ENCODE measurements at regions not wholly inside any gene's neighbourhood (a gene's known extent, or its start where the extent isn't known, plus 50 kb on each side); places are given as distances from the start of the nearest gene placed in this dataset.

- FAIRE-seq, result no peak
Observed at GRCh38 chr1:63038586-63038985, 254.7 kb downstream of the ATG4C start.

DNA sequence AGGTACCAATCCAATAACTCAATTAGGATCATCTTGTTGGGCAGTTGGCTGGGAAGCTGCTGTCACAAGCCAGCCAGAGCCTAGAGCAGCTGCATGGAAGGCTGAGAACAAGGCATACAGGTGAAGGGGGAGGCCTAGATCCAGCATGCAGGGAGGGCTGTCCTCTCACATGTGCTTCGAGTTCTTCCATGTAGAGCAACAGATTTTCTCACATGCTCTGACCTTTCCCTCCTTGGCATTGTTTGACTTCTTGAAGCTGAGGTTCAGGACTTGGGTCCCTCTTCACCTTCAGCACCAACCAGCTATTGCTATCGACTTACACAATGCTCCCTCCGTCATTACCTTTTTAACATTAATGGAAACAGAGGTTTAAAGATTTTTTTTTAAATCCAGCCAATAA is 257.7 kb downstream of the ATG4C start:
- no peak for FAIRE-seq
- no peak for DNase-seq (ENCODE audit: low spot score)

More at GRCh38 chr1:63038586-63038985, 254.7 kb downstream of the ATG4C start:
- DNase-seq (ENCODE audit: low spot score), result no peak

DNA sequence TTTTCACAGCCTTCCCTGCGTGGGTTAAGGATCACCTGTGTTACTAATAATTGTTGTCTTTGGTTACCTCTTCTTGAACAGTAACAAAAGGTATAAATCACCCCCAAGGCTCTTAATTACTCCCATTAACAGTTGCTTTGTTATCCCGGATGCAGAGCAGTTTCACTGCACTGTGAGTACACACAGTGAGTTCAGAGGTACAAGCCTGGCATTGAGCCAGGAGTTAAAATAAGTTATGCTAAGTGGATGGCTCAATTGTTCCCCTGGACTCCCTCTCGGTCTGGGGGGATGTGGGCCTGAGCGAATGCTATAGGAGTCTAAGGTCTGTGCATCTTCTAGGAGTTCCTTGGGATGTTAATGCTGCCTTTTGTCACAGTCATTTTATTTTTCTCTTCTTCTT is 258.3 kb downstream of the ATG4C start:
- no peak for DNase-seq (ENCODE audit: low spot score)
- FAIRE-seq, result no peak

GRCh38 chr1:63046539-63046938 is 262.6 kb downstream of the ATG4C start:
- FAIRE-seq (no peak), DNase-seq (ENCODE audit: low spot score) (no peak)

- DNase-seq (ENCODE audit: low spot score) (no peak), FAIRE-seq (no peak)
Observed at GRCh38 chr1:63049135-63049534, 265.2 kb downstream of the ATG4C start.

- FAIRE-seq (no peak), DNase-seq (ENCODE audit: low spot score) (no peak)
Observed at GRCh38 chr1:63051356-63051755, 267.4 kb downstream of the ATG4C start.

DNA sequence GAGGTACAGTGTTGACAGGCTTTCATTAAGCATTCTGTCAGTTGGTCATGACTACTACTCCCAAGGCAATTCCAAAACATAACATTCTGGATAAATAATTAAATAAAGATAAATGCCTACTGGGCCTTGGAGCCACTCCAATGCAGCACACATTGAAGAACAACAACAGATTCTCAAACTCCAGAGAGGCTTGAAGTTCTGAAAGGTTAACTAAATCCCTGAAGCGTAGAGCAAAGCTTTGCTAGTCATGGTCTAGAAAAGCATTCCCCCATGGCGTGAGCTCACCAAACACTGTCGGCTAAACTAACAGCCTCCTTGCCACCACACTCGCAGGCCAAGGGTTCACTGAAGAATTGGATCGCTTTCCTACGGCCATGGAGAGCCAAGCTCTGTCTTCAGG is 268.0 kb downstream of the ATG4C start:
- DNase-seq (ENCODE audit: low spot score) (no peak), FAIRE-seq (no peak)

DNA sequence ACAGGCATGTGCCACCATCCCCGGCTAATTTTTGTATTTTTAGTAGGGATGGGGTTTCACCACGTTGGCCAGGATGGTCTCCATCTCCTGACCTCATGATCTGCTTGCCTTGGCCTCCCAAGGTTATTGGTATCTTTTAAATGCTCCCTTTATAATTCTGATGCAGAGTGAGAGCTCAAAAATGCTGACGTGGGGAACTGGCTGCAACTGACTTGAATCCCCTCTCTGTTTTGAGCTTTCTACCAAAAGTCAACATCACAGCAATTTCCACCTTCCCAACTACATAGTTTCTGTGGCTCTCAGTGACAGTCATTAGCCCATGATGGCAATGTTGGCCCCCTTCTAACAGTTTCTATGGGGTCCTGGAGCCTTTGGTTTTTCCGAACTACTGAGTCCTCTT is 268.2 kb upstream of the FOXD3 start:
- FAIRE-seq, result no peak
- DNase-seq (ENCODE audit: low spot score), result no peak

DNA sequence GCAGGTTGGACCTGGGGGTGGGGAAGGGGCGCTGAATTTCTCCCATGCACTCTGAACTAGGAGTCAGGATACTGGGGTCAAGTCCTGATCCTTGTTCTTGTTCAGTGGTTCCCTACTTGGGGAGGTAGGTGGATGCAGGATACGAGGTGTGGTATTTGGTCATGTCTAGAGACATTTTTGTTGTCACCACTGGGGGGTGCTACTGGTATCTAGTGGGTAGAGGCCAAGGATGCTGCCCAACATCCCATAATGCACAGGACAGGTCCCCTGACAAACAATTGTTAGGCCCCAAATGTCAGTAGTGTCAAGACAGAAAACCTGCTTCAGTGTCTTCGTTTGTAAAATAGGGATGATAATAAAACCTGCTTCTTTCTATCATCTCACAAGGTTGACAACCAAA is 259.0 kb upstream of the FOXD3 start:
- DNase-seq (ENCODE audit: low spot score), result no peak

DNA sequence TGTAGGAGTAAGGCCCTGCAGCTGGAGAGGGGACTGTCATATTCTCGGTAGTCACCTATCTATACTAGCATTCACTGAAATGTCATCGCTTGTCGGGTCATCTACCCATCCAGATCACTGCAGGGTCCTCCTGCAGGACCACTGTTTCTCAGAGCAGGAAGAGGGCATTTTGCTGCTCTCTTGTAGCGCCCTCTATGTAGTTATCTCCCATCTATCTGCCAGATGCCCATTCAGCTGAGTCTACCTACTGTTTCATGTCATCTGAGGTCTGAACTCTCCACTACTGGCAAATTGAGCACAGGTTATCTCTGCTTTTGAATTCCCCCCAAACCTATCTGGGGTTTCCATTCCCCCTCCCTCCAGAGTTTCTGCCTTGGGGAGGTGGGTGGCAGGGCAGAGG is 258.2 kb upstream of the FOXD3 start:
- FAIRE-seq (no peak), DNase-seq (ENCODE audit: low spot score) (no peak)

More for the DNA sequence above, 259.0 kb upstream of the FOXD3 start:
- peak; percentile 23 for FAIRE-seq

DNA sequence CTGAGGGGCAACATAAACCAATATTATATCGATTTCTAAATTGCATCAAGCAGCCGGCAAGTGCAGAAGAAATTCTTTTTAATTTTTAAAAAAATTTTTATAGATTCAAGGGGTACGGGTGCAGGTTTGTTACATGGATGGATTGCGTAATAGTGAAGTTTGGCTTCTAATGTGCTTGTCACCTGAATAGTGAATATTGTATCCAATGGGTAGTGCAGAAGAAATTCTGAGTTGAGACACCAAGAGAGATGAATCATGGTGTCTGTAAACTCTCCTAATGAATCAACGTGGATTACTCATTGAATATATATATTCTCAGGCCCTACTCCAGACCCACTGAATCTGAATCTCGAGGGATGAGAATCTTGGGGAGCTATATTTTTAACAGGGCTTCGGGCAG is 253.7 kb upstream of the FOXD3 start:
- DNase-seq (ENCODE audit: low spot score), result no peak
- FAIRE-seq, result no peak

DNA sequence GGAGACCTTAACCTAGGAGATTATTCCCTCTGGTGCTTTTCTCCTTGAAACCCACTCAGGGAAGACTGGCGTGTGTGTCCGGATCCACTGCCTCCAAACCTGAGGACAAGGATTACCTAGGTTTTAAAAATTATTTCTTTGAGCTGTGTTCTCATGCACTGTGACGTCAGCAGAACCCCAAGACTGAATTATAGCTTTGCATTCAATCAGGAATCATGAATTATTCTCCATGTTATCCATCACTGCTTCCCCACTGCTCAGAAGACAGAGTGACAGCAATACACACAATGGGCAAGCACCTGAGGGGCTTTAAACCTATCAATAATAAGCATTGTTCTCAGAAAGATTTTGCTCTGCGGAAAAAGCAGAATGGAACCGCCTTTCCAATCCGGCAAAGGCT is 253.2 kb upstream of the FOXD3 start:
- FAIRE-seq (no peak), DNase-seq (ENCODE audit: low spot score) (no peak)

DNA sequence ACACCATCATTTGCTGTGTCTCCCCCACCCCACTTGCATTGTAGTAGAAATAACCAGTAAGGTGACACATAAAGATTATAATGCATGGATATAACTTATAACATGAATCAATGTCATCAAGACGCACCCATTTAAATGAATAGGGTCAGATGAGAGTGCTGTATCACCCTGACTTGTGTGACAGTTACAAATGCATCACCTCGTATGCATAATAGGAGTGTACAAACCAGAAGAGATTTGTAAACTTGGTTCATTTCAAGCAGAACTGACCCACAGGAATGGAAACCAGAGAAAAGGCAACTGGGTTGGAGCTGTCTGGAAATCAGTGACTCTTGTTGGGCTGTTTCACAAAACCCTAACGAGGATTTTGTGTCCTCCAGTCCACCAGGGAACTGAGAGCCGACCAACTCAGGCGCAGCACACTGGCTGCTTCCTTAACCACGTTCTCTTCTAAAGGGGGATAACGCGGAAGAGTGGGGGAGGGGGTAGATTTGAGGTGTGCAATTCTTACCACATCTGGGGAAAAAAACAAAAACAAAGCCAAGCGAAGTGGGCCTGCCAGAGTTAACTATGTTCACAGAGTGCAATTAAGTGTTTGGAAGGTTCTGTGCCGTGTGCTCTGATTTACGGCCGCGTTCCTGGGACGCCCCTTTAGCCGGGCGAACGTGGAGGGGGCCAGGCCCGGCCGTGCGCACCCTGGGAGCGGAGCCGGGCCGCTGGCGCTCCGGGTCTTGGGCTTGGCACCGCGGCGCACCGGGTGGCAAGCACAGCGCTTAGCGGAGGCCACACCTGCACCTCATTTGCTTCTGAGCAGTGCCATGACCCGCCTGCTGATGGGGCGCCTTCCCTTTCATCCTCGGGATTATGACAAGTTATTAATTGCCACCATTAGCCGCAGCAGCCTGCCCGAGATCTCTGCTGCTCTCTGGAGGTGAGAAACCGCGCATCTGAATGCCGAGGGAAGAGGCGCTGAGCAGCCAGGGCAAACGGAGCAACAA is 248.8 kb upstream of the FOXD3 start:
- FAIRE-seq (no peak), DNase-seq (ENCODE audit: low spot score) (no peak)

DNA sequence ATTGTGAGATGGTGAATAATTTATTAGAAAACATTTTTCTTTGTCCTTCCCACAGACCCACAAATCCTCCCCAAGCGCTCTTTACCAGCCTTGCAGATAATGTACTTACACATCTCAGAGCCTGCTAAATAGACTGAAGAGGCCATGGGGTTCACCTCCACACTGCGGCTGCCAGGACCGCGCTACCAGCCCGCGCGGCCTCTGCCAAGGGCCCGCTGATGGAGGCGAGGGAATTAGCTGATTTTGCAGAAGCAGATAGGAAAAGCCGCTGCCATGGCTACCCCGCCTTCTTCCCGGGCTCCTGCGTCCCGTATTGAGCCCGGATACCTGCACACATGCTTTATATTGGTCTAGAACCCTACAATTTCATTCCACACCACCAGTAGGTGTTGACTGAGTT is 248.0 kb upstream of the FOXD3 start:
- DNase-seq (ENCODE audit: low spot score) (no peak), FAIRE-seq (no peak)

DNA sequence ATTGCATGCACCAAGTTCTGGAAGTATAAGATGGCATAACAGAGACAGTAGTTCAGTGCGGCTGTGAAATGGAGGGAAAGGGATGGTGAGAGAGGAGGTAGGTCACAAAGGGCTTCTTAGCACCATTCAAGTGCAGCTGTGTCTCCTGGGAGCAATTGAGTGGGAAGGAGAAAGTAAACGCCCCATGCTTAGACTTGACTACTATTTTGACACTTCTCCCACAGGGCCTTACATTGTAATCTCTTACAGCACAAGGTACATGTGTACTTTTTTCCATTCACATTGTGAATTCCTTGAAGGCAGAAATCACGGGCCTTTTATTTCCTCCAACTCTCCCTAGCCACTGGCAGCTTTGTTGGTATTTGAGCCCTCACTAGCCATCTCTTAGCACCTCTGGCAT is 239.6 kb upstream of the FOXD3 start:
- FAIRE-seq, result no peak

GRCh38 chr1:63087966-63088365 is 234.4 kb upstream of the FOXD3 start:
- FAIRE-seq (no peak), DNase-seq (ENCODE audit: low spot score) (no peak)

More for the DNA sequence above, 239.6 kb upstream of the FOXD3 start:
- no peak for DNase-seq (ENCODE audit: low spot score)

DNA sequence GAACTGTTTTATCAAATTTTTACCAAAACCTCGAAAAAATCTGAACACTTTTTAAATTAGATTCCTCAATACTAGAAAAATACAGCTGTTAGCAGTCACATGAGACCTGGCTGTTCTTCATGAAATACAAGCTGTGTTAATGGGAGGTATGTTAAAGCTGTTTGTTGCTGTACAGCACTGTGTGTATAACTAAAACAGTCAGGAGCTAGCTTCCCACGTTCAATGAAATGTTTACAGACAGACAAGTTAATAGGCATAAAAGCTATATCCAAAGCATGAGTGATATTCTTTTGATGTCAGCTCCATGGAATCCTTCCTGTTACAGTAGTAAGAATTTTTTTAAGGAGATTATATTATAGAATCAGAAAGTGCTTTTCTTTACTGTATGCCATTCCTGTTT is 223.2 kb upstream of the FOXD3 start:
- DNase-seq (ENCODE audit: low spot score) (no peak), FAIRE-seq (no peak)

- FAIRE-seq (no peak), DNase-seq (ENCODE audit: low spot score) (no peak)
Observed at GRCh38 chr1:63101336-63101735, 221.0 kb upstream of the FOXD3 start.

- FAIRE-seq (no peak), DNase-seq (ENCODE audit: low spot score) (no peak)
Observed at GRCh38 chr1:63103682-63104081, 218.7 kb upstream of the FOXD3 start.

- DNase-seq (ENCODE audit: low spot score), result no peak
- FAIRE-seq, result no peak
Observed at GRCh38 chr1:63107066-63107465, 215.3 kb upstream of the FOXD3 start.

DNA sequence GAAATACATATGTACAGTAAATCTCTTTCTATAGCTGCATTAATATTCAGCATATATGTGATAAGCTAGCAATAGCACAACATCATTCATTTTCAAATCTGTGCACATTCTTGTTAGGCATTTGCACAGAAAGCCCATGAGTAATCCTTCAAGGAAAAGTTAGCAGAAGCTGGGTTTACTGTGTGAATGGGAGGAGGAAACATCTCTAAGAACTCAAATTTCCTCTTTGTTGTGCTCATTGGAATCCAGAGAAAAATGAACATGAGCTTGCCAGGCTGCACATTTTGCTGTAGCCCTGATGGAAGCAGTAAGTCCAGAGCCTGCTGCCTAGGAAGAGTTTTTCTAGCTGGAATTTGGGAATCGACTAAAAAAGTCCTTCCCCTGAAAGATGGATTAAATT is 214.2 kb upstream of the FOXD3 start:
- DNase-seq (ENCODE audit: low spot score), result no peak
- no peak for FAIRE-seq

GRCh38 chr1:63112155-63112900 is 210.0 kb upstream of the FOXD3 start:
- FAIRE-seq (no peak), DNase-seq (ENCODE audit: low spot score) (peak; percentile 62)

Measured in urothelium cell line (cell line).